A673 (cell line): ENCODE measurements at regions not wholly inside any gene's neighbourhood (a gene's known extent, or its start where the extent isn't known, plus 50 kb on each side); places are given as distances from the start of the nearest gene placed in this dataset.

Experiments
- BruUV-seq: library from RNA; stranded (reverse); fragments of 400-500 nt; replicated peaks from 2 replicates; lab custom pipeline; 2021; lab: Mats Ljungman, UMichigan
- CTCF ChIA-PET: fragments of 300-600 bp; sonication (Branson Sonifier 250); formaldehyde crosslinking; loops from one replicate; lab custom pipeline; 2022; ENCODE audit warnings: antibody characterized with exemption; lab: Charles Lee
- POLR2A ChIA-PET: fragments of 300-600 bp; sonication (Branson Sonifier 250); formaldehyde crosslinking; loops from one replicate; lab custom pipeline; 2022; ENCODE audit warnings: antibody characterized with exemption; ENCODE audit not compliant: low non-redundant PET; lab: Charles Lee
- DNase-seq: peaks from one replicate; pipeline ENCODE4 v3.0.0-alpha.2; 2015; ENCODE audit warnings: low spot score
- H3K27ac ChIP-seq: fragments of 200-600 bp; sonication (generic); 2 replicates; pipeline ENCODE4 v1.5.1; 2016; ENCODE audit warnings: mixed run types, low read depth, mild to moderate bottlenecking, mixed read lengths, antibody characterized with exemption, low read length; ENCODE audit not compliant: poor library complexity, severe bottlenecking
- H3K27me3 ChIP-seq: fragments of 200-600 bp; sonication (generic); replicated peaks from 2 replicates; pipeline ENCODE4 v1.6.1; 2017; ENCODE audit warnings: mixed run types, low read depth, mild to moderate bottlenecking, mixed read lengths, antibody characterized with exemption, low read length; ENCODE audit not compliant: insufficient read depth, poor library complexity
- H3K36me3 ChIP-seq: fragments of 200-600 bp; sonication (generic); 2 replicates; pipeline ENCODE4 v1.6.1; 2016; ENCODE audit warnings: mixed run types, mild to moderate bottlenecking, mixed read lengths, antibody characterized with exemption, low read length; ENCODE audit not compliant: insufficient read depth, poor library complexity, severe bottlenecking
- H3K4me1 ChIP-seq: fragments of 200-600 bp; sonication (generic); 2 replicates; pipeline ENCODE4 v1.6.1; 2017; ENCODE audit warnings: mixed run types, mild to moderate bottlenecking, mixed read lengths, antibody characterized with exemption, low read length; ENCODE audit not compliant: insufficient read depth, poor library complexity, severe bottlenecking
- H3K4me3 ChIP-seq: fragments of 200-600 bp; sonication (generic); 2 replicates; pipeline ENCODE4 v1.5.1; 2016; ENCODE audit warnings: low read depth, mixed run types, mild to moderate bottlenecking, mixed read lengths, low read length; ENCODE audit not compliant: poor library complexity, severe bottlenecking
- H3K9me3 ChIP-seq: fragments of 200-600 bp; sonication (generic); 2 replicates; pipeline ENCODE4 v1.6.1; 2016; ENCODE audit warnings: mixed run types, low read depth, mild to moderate bottlenecking, mixed read lengths, antibody characterized with exemption, low read length; ENCODE audit not compliant: poor library complexity, severe bottlenecking
- EZH2 ChIP-seq: fragments of 200-600 bp; sonication (generic); IDR thresholded peaks from 2 replicates; pipeline ENCODE4 v1.6.1; 2017; ENCODE audit warnings: borderline replicate concordance, low read depth, mild to moderate bottlenecking, mixed read lengths, antibody characterized with exemption, low read length; ENCODE audit not compliant: poor library complexity, severe bottlenecking
- intact Hi-C: fragments of 100-400 bp; cut with micrococcal nuclease; formaldehyde crosslinking; loops from one replicate; pipeline ENCODE4 v1.10.0; 2022; ENCODE audit not compliant: unreplicated experiment
- TF ChIP-seq, protein P1 (sequence below): fragments of 300-800, 200-600 bp; sonication (generic); conservative IDR thresholded peaks from 2 replicates; pipeline ENCODE4 v1.5.1; 2017; ENCODE audit warnings: low read depth, mild to moderate bottlenecking, antibody characterized with exemption, low read length, moderate library complexity, mixed read lengths

DNA sequence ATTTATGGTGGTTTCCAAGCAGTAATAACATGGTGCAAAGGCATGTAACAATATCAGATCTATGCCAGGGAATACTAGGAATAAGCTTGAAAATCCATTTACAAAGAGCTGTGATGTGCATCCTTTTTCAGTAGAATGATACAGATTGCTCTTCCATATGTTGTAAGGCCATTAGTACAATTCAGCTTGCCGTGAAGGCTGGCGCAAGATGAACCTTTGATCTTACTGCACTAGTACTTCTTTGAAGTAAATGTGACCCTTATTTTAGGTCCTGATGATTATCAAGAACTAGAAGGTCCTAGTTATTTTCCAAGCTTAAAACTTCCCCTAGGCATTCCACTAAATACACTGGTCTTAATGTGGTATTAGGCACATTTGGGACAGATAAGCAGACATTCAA lies 210.1 kb upstream of the CD96 start:
- no peaks in the 10 kb centered on the region for H3K27me3 ChIP-seq
- POLR2A ChIA-PET, result no interaction called here
- H3K27ac ChIP-seq, result no peak overlapping the region
- no peak overlapping the region for H3K4me3 ChIP-seq
- BruUV-seq, result no TSS peak
- no peaks in the 10 kb centered on the region for H3K4me1 ChIP-seq
- DNase-seq, result no peak
- CTCF ChIA-PET, result no interaction called here
- intact Hi-C loops, result loop anchor here (10.0 kb wide), 1 partner anchor 1597 kb away; no protein-coding TSS in a partner anchor
- no peak for TF ChIP-seq EZH2
- TF ChIP-seq, protein P1, sequence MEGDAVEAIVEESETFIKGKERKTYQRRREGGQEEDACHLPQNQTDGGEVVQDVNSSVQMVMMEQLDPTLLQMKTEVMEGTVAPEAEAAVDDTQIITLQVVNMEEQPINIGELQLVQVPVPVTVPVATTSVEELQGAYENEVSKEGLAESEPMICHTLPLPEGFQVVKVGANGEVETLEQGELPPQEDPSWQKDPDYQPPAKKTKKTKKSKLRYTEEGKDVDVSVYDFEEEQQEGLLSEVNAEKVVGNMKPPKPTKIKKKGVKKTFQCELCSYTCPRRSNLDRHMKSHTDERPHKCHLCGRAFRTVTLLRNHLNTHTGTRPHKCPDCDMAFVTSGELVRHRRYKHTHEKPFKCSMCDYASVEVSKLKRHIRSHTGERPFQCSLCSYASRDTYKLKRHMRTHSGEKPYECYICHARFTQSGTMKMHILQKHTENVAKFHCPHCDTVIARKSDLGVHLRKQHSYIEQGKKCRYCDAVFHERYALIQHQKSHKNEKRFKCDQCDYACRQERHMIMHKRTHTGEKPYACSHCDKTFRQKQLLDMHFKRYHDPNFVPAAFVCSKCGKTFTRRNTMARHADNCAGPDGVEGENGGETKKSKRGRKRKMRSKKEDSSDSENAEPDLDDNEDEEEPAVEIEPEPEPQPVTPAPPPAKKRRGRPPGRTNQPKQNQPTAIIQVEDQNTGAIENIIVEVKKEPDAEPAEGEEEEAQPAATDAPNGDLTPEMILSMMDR, result no peak
- no peaks in the 10 kb centered on the region for H3K36me3 ChIP-seq
- no peaks in the 10 kb centered on the region for H3K9me3 ChIP-seq

DNA sequence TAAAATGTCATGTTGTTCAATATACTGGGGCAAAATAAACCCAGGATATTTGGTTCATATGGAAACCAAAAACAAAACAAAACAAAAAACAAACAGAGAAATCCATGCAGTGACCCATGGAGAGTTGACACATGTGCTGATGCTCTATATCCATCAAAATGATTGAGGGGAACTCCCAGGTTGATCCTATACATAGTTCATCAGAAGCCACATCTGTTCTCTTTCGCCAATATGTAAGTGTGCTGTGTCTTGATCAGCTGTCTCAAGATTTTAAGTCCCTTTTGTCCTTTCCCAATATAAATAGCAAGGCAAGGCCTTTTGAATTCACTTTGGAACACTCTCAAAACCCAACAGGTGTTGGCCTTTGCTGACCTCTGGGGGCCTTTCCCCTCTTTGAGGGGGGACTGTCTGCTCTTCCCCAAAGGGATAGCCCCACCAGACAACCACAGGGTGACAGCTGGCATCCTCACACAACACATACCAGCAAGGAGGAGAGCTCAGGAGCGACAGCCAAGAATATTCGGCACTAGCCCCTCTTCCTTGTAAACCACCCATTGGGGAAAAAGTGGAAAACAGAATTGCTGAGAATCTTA lies 209.4 kb upstream of the CD96 start:
- no peaks in the 10 kb centered on the region for H3K27me3 ChIP-seq
- no peak overlapping the region for H3K27ac ChIP-seq
- H3K9me3 ChIP-seq, result no peaks in the 10 kb centered on the region
- ChIA-PET POLR2A (no interaction called here), CTCF (no interaction called here)
- no peak for DNase-seq
- BruUV-seq, result no TSS peak
- H3K4me3 ChIP-seq, result no peak overlapping the region
- no peak for TF ChIP-seq EZH2
- TF ChIP-seq, protein P1, result no peak
- intact Hi-C loops, result loop anchor here (10.0 kb wide), 1 partner anchor 1598 kb away; no protein-coding TSS in a partner anchor
- H3K4me1 ChIP-seq, result no peaks in the 10 kb centered on the region
- H3K36me3 ChIP-seq, result no peaks in the 10 kb centered on the region

- no peaks in the 10 kb centered on the region for H3K27me3 ChIP-seq
- H3K27ac ChIP-seq, result no peak overlapping the region
- ChIA-PET CTCF (no interaction called here), POLR2A (no interaction called here)
- no peak for DNase-seq
- no TSS peak for BruUV-seq
- no peaks in the 10 kb centered on the region for H3K36me3 ChIP-seq
- intact Hi-C loops, result loop anchor here (10.0 kb wide), 1 partner anchor 1599 kb away; no protein-coding TSS in a partner anchor
- H3K4me3 ChIP-seq, result no peak overlapping the region
- H3K9me3 ChIP-seq, result no peaks in the 10 kb centered on the region
- TF ChIP-seq EZH2, result no peak
- TF ChIP-seq, protein P1, result no peak
- no peaks in the 10 kb centered on the region for H3K4me1 ChIP-seq
Measured at GRCh38 chr3:111333642-111334041, 208.4 kb upstream of the CD96 start.
